ENCODE measurements at regions not wholly inside any gene's neighbourhood (a gene's known extent, or its start where the extent isn't known, plus 50 kb on each side); places are given as distances from the start of the nearest gene placed in this dataset.

GRCh38 chr16:65172356-65172755 lies 50.5 kb upstream of the CDH11 start:
- no peak for TF ChIP-seq POLR2AphosphoS5 (IDR thresholded peaks at IDR 0.05)
- no peak for TF ChIP-seq POLR2A (IDR thresholded peaks at IDR 0.05)
- TF ChIP-seq, protein P1, sequence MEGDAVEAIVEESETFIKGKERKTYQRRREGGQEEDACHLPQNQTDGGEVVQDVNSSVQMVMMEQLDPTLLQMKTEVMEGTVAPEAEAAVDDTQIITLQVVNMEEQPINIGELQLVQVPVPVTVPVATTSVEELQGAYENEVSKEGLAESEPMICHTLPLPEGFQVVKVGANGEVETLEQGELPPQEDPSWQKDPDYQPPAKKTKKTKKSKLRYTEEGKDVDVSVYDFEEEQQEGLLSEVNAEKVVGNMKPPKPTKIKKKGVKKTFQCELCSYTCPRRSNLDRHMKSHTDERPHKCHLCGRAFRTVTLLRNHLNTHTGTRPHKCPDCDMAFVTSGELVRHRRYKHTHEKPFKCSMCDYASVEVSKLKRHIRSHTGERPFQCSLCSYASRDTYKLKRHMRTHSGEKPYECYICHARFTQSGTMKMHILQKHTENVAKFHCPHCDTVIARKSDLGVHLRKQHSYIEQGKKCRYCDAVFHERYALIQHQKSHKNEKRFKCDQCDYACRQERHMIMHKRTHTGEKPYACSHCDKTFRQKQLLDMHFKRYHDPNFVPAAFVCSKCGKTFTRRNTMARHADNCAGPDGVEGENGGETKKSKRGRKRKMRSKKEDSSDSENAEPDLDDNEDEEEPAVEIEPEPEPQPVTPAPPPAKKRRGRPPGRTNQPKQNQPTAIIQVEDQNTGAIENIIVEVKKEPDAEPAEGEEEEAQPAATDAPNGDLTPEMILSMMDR (IDR thresholded peaks at IDR 0.05) = no peak
- no peaks in the 10 kb centered on the region for H3K4me1 ChIP-seq
- H3K9me3 ChIP-seq = no peaks in the 10 kb centered on the region
- H3K27me3 ChIP-seq = no peaks in the 10 kb centered on the region
- no peaks in the 10 kb centered on the region for H3K36me3 ChIP-seq
- H3K27ac ChIP-seq = no peak overlapping the region
- H3K4me3 ChIP-seq = no peak overlapping the region
- intact Hi-C loops (cut with DNase I; ENCODE audit: low total_unique reads) = loop anchor here (5.0 kb wide), 1 partner anchor 1705 kb away; no protein-coding TSS in a partner anchor
- DNase-seq (ENCODE audit: low spot score in 2 of 2) = no peak

Data from breast epithelium (tissue), 4 donors.